WTC11 (cell line): ENCODE measurements at regions not wholly inside any gene's neighbourhood (a gene's known extent, or its start where the extent isn't known, plus 50 kb on each side); places are given as distances from the start of the nearest gene placed in this dataset.
A peak's percentile ranks its signal among the peaks of the same experiment; 100 is the strongest.

Experiments used
- ATAC-seq: fragments of 200-7000 bp; cut with Tn5 transposase; 2 replicates; pipeline ENCODE4 v1.10.0; 2021; ENCODE audit warnings: mild to moderate bottlenecking, moderate library complexity
- CTCF ChIA-PET: fragments of 300-600 bp; sonication (Branson Sonifier 250); formaldehyde crosslinking; loops from one replicate; lab custom pipeline; 2021; ENCODE audit warnings: antibody characterized with exemption; lab: Charles Lee
- POLR2A ChIA-PET: fragments of 350-600 bp; sonication (Branson Sonifier 250); formaldehyde crosslinking; loops from one replicate; lab custom pipeline; 2021; ENCODE audit warnings: antibody characterized with exemption; lab: Charles Lee
- DNase-seq: peaks from one replicate; pipeline ENCODE4 v3.0.0; 2021; ENCODE audit warnings: low spot score
- H3K27ac Mint-ChIP-seq: 2 replicates; pipeline ENCODE4 v1.8.0; 2021; ENCODE audit warnings: mixed read lengths
- H3K27me3 Mint-ChIP-seq: 2 replicates; pipeline ENCODE4 v1.8.0; 2021; ENCODE audit warnings: low read depth, mild to moderate bottlenecking, moderate library complexity, mixed read lengths
- H3K36me3 Mint-ChIP-seq: 2 replicates; pipeline ENCODE4 v1.8.0; 2021; ENCODE audit warnings: mixed read lengths
- H3K4me1 Mint-ChIP-seq: 2 replicates; pipeline ENCODE4 v1.8.0; 2022; ENCODE audit warnings: mixed read lengths
- H3K4me3 Mint-ChIP-seq: 2 replicates; pipeline ENCODE4 v1.8.0; 2021; ENCODE audit warnings: mild to moderate bottlenecking, moderate library complexity, mixed read lengths
- H3K9me3 Mint-ChIP-seq: 2 replicates; pipeline ENCODE4 v1.8.0; 2021; ENCODE audit warnings: mixed read lengths
- CREM ChIP-seq: sonication (generic); formaldehyde crosslinking; IDR thresholded peaks from 2 replicates; pipeline ENCODE4 v1.8.1; 2022; ENCODE audit warnings: mild to moderate bottlenecking, missing genetic modification reagents, moderate library complexity
- EMX1 ChIP-seq: fragments of 250-450 bp; sonication (Bioruptor Pico); IDR thresholded peaks from 2 replicates; pipeline ENCODE4 v1.8.0; 2021; ENCODE audit warnings: mild to moderate bottlenecking
- HMGA2 ChIP-seq: fragments of 250-450 bp; sonication (Bioruptor Pico); IDR thresholded peaks from 2 replicates; pipeline ENCODE4 v1.4.0; 2021; ENCODE audit warnings: mild to moderate bottlenecking, moderate library complexity
- JUN ChIP-seq: sonication (generic); formaldehyde crosslinking; IDR thresholded peaks from 2 replicates; pipeline ENCODE4 v1.8.0; 2023; ENCODE audit warnings: mild to moderate bottlenecking, missing genetic modification reagents
- MYBL2 ChIP-seq: sonication (generic); formaldehyde crosslinking; IDR thresholded peaks from 2 replicates; pipeline ENCODE4 v1.8.1; 2023; ENCODE audit warnings: mild to moderate bottlenecking, moderate library complexity, missing genetic modification reagents
- NFE2L1 ChIP-seq: sonication (generic); formaldehyde crosslinking; IDR thresholded peaks from 2 replicates; pipeline ENCODE4 v1.8.1; 2023; ENCODE audit warnings: missing genetic modification reagents
- RELA ChIP-seq: sonication (generic); formaldehyde crosslinking; IDR thresholded peaks from 2 replicates; pipeline ENCODE4 v1.8.1; 2022; ENCODE audit warnings: missing genetic modification reagents, mild to moderate bottlenecking, borderline replicate concordance
- SMAD4 ChIP-seq: sonication (generic); formaldehyde crosslinking; IDR thresholded peaks from 2 replicates; pipeline ENCODE4 v1.8.0; 2022; ENCODE audit warnings: mild to moderate bottlenecking, missing genetic modification reagents
- TEAD4 ChIP-seq: sonication (generic); formaldehyde crosslinking; IDR thresholded peaks from 2 replicates; pipeline ENCODE4 v1.8.0; 2022; ENCODE audit warnings: mild to moderate bottlenecking, missing genetic modification reagents
- ZNF219 ChIP-seq: sonication (generic); formaldehyde crosslinking; IDR thresholded peaks from 2 replicates; pipeline ENCODE4 v1.8.0; 2023; ENCODE audit warnings: missing genetic modification reagents, mild to moderate bottlenecking, borderline replicate concordance
- ZNF416 ChIP-seq: fragments of 250-450 bp; sonication (Bioruptor Pico); IDR thresholded peaks from 2 replicates; pipeline ENCODE4 v1.9.0; 2021; ENCODE audit warnings: mild to moderate bottlenecking, inconsistent platforms
- TF ChIP-seq, protein P1 (sequence below): fragments of 200-600 bp; IDR thresholded peaks from 2 replicates; pipeline ENCODE4 v1.8.0; 2022; ENCODE audit warnings: antibody characterized with exemption
- TF ChIP-seq, protein P2 (sequence below): sonication (generic); formaldehyde crosslinking; IDR thresholded peaks from 2 replicates; pipeline ENCODE4 v1.8.0; 2023; ENCODE audit warnings: mild to moderate bottlenecking, missing genetic modification reagents
- TF ChIP-seq, protein P3 (sequence below): sonication (generic); formaldehyde crosslinking; IDR thresholded peaks from 2 replicates; pipeline ENCODE4 v1.8.1; 2022; ENCODE audit warnings: low read depth, missing genetic modification reagents, borderline replicate concordance
- TF ChIP-seq, protein P4 (sequence below): sonication (generic); formaldehyde crosslinking; IDR thresholded peaks from 2 replicates; pipeline ENCODE4 v1.8.1; 2023; ENCODE audit warnings: mild to moderate bottlenecking, missing genetic modification reagents
- TF ChIP-seq, protein P5 (sequence below): sonication (generic); formaldehyde crosslinking; IDR thresholded peaks from 2 replicates; pipeline ENCODE4 v1.8.0; 2022; ENCODE audit warnings: mild to moderate bottlenecking, missing genetic modification reagents

DNA sequence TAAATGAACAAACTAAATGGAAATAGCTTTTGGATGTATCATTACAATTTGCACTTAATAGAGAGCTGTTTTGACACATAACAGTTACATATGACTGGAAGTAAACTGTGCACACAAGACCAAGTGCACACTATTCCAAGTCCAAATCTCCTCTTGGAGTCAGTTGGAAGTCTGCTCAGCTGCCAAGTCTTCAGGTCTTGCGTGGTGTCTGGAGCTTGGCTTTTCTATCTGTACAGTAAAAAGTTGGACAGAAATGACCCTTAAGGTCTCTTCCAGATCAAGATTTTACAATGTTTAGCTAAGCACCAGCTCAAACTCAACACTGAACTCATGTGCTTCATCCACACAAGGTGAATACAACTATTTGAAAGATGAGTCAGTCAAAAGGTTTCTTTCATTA is 456.9 kb downstream of the RASEF start:
- CTCF ChIA-PET = interaction anchor here (0.5 to 3.0 kb wide), 45 partner anchors 11 to 1314 kb away, joined by 3 to 28 read pairs (median 5); partner anchors contain the start of gene TLE1

DNA sequence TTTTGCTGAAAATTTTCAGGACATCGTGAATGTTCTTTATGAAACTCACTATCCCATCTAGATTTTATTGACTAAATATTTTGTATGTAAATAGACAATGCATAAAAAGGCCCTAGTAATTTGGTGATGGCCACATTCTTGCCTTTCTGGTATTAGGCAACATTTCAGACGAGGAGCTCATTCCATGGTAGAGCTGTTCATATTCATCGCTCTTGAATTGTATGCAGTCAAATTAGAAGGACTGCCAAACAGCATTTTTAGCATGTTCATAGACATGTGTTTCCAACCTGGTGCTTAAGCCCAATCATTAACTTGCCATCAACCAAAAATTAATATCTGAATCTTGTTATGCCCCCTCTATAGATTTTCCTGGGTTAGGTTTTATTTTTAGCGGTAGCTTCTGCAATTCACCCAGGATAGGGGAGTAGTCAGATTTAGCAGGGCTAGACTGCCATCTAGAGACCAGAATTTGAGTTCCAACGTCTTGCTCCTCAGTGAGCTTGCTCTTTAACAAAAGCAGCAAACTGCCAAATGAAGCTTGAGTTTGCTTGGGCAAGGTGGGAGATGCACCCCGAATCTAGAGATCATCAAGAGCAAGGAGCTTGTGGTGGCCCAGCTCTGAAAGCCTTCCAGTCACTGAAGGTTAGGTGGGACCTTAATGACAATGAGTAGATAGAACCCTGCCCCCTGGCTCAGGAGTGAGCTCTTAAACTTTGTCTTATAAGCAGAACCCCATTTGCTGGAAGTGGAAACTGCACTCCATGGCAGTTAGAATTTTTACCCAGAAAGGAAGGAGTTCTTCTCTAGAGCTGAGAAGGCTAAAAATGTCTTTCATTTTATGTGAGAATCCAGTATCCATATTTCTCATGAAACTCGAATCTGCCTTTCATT is 456.2 kb downstream of the RASEF start:
- H3K4me3 Mint-ChIP-seq = no peak overlapping the region
- H3K27ac Mint-ChIP-seq = no peak overlapping the region
- ChIA-PET CTCF (interaction anchor here (0.5 to 3.0 kb wide), 62 partner anchors 10 to 1315 kb away, joined by 3 to 28 read pairs (median 4); partner anchors contain the start of gene TLE1), POLR2A (interaction anchor here (0.5 to 0.6 kb wide), 2 partner anchors 242 to 477 kb away, joined by 3 to 4 read pairs; no protein-coding TSS in a partner anchor)
- no peaks in the 10 kb centered on the region for H3K27me3 Mint-ChIP-seq
- peak; percentile 96 for ATAC-seq
- H3K9me3 Mint-ChIP-seq = no peaks in the 10 kb centered on the region
- H3K4me1 Mint-ChIP-seq = peaks cover 15% of the 10 kb centered on the region
- TF ChIP-seq, protein P1, sequence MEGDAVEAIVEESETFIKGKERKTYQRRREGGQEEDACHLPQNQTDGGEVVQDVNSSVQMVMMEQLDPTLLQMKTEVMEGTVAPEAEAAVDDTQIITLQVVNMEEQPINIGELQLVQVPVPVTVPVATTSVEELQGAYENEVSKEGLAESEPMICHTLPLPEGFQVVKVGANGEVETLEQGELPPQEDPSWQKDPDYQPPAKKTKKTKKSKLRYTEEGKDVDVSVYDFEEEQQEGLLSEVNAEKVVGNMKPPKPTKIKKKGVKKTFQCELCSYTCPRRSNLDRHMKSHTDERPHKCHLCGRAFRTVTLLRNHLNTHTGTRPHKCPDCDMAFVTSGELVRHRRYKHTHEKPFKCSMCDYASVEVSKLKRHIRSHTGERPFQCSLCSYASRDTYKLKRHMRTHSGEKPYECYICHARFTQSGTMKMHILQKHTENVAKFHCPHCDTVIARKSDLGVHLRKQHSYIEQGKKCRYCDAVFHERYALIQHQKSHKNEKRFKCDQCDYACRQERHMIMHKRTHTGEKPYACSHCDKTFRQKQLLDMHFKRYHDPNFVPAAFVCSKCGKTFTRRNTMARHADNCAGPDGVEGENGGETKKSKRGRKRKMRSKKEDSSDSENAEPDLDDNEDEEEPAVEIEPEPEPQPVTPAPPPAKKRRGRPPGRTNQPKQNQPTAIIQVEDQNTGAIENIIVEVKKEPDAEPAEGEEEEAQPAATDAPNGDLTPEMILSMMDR = 0 out of 2 replicates have a peak, but pooled peaks have one; percentile 30
- TF ChIP-seq JUN (CRISPR knock-in tag) = no peak
- TF ChIP-seq, protein P2, sequence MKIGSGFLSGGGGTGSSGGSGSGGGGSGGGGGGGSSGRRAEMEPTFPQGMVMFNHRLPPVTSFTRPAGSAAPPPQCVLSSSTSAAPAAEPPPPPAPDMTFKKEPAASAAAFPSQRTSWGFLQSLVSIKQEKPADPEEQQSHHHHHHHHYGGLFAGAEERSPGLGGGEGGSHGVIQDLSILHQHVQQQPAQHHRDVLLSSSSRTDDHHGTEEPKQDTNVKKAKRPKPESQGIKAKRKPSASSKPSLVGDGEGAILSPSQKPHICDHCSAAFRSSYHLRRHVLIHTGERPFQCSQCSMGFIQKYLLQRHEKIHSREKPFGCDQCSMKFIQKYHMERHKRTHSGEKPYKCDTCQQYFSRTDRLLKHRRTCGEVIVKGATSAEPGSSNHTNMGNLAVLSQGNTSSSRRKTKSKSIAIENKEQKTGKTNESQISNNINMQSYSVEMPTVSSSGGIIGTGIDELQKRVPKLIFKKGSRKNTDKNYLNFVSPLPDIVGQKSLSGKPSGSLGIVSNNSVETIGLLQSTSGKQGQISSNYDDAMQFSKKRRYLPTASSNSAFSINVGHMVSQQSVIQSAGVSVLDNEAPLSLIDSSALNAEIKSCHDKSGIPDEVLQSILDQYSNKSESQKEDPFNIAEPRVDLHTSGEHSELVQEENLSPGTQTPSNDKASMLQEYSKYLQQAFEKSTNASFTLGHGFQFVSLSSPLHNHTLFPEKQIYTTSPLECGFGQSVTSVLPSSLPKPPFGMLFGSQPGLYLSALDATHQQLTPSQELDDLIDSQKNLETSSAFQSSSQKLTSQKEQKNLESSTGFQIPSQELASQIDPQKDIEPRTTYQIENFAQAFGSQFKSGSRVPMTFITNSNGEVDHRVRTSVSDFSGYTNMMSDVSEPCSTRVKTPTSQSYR = no peak
- TF ChIP-seq, all 79 proteins: peak for 1
- no peaks in the 10 kb centered on the region for H3K36me3 Mint-ChIP-seq
- peak; percentile 48 for DNase-seq

More for the DNA sequence above, 456.9 kb downstream of the RASEF start:
- POLR2A ChIA-PET = no interaction called here
- Mint-ChIP-seq H3K27ac (no peak overlapping the region), H3K36me3 (no peaks in the 10 kb centered on the region), H3K27me3 (no peaks in the 10 kb centered on the region), H3K9me3 (no peaks in the 10 kb centered on the region)
- ATAC-seq = no peak
- TF ChIP-seq EMX1 (CRISPR knock-in tag) = no peak
- TF ChIP-seq, all 79 proteins: peak for 0
- Mint-ChIP-seq H3K4me3 (no peak overlapping the region), H3K4me1 (peaks cover 15% of the 10 kb centered on the region)
- no peak for DNase-seq

DNA sequence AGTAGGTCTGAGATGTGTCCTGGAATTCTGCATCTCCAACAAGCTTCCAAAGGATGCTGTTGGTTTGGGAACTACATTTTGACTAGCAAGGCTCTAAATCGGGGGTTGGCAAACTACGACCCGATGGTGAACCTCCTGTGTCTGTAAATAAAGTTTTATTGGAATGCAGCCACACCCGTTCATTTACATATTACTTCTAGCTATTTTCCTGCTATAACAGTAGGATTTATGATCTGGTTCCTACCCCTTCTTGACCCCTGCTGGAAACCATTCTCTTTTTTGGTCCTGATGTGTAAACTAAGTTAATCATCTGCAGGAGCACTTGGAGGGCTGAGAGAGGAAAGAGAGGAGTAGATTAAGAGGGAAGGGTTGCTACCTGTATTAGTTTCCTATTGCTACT is 454.5 kb downstream of the RASEF start:
- no peaks in the 10 kb centered on the region for H3K36me3 Mint-ChIP-seq
- H3K27me3 Mint-ChIP-seq = no peaks in the 10 kb centered on the region
- no peaks in the 10 kb centered on the region for H3K9me3 Mint-ChIP-seq
- H3K4me1 Mint-ChIP-seq = peaks cover 15% of the 10 kb centered on the region
- no peak for DNase-seq
- POLR2A ChIA-PET = no interaction called here
- H3K4me3 Mint-ChIP-seq = no peak overlapping the region
- CTCF ChIA-PET = interaction anchor here (1.1 to 3.0 kb wide), 4 partner anchors 9 to 353 kb away, joined by 3 to 28 read pairs (median 12); no protein-coding TSS in a partner anchor
- no peak for ATAC-seq
- H3K27ac Mint-ChIP-seq = no peak overlapping the region
- TF ChIP-seq, protein P3, sequence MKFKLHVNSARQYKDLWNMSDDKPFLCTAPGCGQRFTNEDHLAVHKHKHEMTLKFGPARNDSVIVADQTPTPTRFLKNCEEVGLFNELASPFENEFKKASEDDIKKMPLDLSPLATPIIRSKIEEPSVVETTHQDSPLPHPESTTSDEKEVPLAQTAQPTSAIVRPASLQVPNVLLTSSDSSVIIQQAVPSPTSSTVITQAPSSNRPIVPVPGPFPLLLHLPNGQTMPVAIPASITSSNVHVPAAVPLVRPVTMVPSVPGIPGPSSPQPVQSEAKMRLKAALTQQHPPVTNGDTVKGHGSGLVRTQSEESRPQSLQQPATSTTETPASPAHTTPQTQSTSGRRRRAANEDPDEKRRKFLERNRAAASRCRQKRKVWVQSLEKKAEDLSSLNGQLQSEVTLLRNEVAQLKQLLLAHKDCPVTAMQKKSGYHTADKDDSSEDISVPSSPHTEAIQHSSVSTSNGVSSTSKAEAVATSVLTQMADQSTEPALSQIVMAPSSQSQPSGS (CRISPR knock-in tag) = no peak
- TF ChIP-seq CREM (CRISPR knock-in tag) = no peak
- TF ChIP-seq HMGA2 (CRISPR knock-in tag) = no peak
- TF ChIP-seq ZNF416 (CRISPR knock-in tag) = no peak
- TF ChIP-seq, protein P2 = no peak
- TF ChIP-seq, protein P4, sequence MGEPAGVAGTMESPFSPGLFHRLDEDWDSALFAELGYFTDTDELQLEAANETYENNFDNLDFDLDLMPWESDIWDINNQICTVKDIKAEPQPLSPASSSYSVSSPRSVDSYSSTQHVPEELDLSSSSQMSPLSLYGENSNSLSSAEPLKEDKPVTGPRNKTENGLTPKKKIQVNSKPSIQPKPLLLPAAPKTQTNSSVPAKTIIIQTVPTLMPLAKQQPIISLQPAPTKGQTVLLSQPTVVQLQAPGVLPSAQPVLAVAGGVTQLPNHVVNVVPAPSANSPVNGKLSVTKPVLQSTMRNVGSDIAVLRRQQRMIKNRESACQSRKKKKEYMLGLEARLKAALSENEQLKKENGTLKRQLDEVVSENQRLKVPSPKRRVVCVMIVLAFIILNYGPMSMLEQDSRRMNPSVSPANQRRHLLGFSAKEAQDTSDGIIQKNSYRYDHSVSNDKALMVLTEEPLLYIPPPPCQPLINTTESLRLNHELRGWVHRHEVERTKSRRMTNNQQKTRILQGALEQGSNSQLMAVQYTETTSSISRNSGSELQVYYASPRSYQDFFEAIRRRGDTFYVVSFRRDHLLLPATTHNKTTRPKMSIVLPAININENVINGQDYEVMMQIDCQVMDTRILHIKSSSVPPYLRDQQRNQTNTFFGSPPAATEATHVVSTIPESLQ (CRISPR knock-in tag) = no peak
- TF ChIP-seq RELA = no peak
- no peak for TF ChIP-seq ZNF219 (CRISPR knock-in tag)
- TF ChIP-seq, protein P5, sequence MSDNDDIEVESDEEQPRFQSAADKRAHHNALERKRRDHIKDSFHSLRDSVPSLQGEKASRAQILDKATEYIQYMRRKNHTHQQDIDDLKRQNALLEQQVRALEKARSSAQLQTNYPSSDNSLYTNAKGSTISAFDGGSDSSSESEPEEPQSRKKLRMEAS (CRISPR knock-in tag) = no peak
- no peak for TF ChIP-seq MYBL2 (CRISPR knock-in tag)
- TF ChIP-seq SMAD4 = no peak
- no peak for TF ChIP-seq TEAD4 (CRISPR knock-in tag)
- no peak for TF ChIP-seq NFE2L1 (CRISPR knock-in tag)
- TF ChIP-seq, protein P1 = no peak
